AG10803 (cell line): ENCODE measurements at regions not wholly inside any gene's neighbourhood (a gene's known extent, or its start where the extent isn't known, plus 50 kb on each side); places are given as distances from the start of the nearest gene placed in this dataset.

Experiments used
- DNase-seq: peaks from one replicate; pipeline ENCODE4 v3.0.0; 2010; ENCODE audit warnings: low read depth
- H3K4me3 ChIP-seq: 2 replicates; pipeline ENCODE4 v1.5.1; 2011; ENCODE audit warnings: mild to moderate bottlenecking, low read length, control low read depth
- CTCF ChIP-seq: conservative IDR thresholded peaks from 2 replicates; pipeline ENCODE4 v1.5.1; 2011; ENCODE audit warnings: mild to moderate bottlenecking, low read length, control low read depth, inconsistent platforms

- no peak overlapping the region for H3K4me3 ChIP-seq
- no peak for TF ChIP-seq CTCF
- no peak for DNase-seq
Measured at GRCh38 chr5:113770648-113771047, 257.2 kb downstream of the YTHDC2 start.

- TF ChIP-seq CTCF = no peak
- DNase-seq = no peak
- no peak overlapping the region for H3K4me3 ChIP-seq
Measured at GRCh38 chr5:113771483-113771882, 258.0 kb downstream of the YTHDC2 start.

GRCh38 chr5:113776168-113776567, 262.7 kb downstream of the YTHDC2 start:
- no peak for DNase-seq
- TF ChIP-seq CTCF = no peak
- no peak overlapping the region for H3K4me3 ChIP-seq

GRCh38 chr5:113776832-113777525, 263.5 kb downstream of the YTHDC2 start:
- H3K4me3 ChIP-seq = no peak overlapping the region
- peak; percentile 3 for DNase-seq
- TF ChIP-seq CTCF = no peak

GRCh38 chr5:113778147-113778546, 264.7 kb downstream of the YTHDC2 start:
- no peak for DNase-seq
- TF ChIP-seq CTCF = no peak
- H3K4me3 ChIP-seq = no peak overlapping the region

GRCh38 chr5:113788141-113788655, 274.7 kb downstream of the YTHDC2 start:
- no peak for DNase-seq
- no peak for TF ChIP-seq CTCF
- H3K4me3 ChIP-seq = no peak overlapping the region

- H3K4me3 ChIP-seq = no peak overlapping the region
- DNase-seq = no peak
- TF ChIP-seq CTCF = no peak
Measured at GRCh38 chr5:113789769-113790168, 276.3 kb downstream of the YTHDC2 start.
